Embryonic facial prominence (tissue), 1 donor: ENCODE measurements at regions not wholly inside any gene's neighbourhood (a gene's known extent, or its start where the extent isn't known, plus 50 kb on each side); places are given as distances from the start of the nearest gene placed in this dataset.

Experiments
- DNase-seq: peaks from one replicate; pipeline ENCODE4 v3.0.0-alpha.2; 2016; ENCODE audit errors: extremely low spot score

- DNase-seq: no peak
These were observed 522.6 kb downstream of the MN1 start for GRCh38 chr22:27278946-27279345.

GRCh38 chr22:27283240-27283639 is 518.3 kb downstream of the MN1 start:
- no peak for DNase-seq

GRCh38 chr22:27283714-27284113 is 517.8 kb downstream of the MN1 start:
- DNase-seq: no peak

GRCh38 chr22:27284324-27284723 is 517.2 kb downstream of the MN1 start:
- no peak for DNase-seq

- DNase-seq: no peak
These were observed 514.8 kb downstream of the MN1 start for GRCh38 chr22:27286711-27287110.

GRCh38 chr22:27292542-27293299 is 508.8 kb downstream of the MN1 start:
- no peak for DNase-seq

- no peak for DNase-seq
These were observed 507.7 kb downstream of the MN1 start for GRCh38 chr22:27293721-27294445.

DNA sequence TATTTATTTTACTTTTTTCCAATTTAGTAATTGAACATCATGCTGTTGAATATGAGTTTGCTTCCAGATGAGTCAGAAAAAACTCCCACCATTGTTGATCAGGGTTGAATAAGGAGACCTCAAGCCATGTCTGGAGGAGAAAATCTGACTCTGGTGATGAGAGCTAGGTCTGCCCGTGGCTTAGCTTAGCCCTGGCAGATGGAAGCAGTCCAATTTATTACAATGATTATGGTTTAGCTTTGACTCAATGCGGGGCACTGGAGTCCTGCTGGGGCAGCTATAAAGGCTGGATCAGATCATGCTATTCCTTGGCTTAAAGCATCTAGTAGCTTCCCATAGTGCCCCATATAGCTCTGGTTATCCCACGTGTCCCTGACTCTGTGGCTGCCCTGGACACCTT is 506.5 kb downstream of the MN1 start:
- DNase-seq: no peak

DNA sequence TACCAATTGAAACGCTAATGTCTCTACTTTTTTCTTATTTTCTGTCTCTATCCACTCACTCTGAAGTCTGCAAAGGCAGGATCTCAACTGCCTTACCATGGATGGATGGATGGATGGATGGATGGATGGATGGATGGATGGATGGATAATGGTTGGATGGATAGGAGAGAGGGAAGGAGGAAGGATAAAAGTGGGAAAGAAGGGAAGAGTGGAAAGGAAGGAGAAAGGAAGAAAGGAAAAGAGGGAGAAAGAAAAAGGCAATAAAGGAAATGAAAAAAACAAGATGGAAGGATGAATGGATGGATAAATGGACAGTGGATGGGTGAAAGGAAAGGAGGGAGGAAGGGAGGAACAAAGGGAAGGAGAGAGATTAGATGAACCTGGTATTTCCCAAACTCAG is 506.0 kb downstream of the MN1 start:
- DNase-seq: no peak

- DNase-seq: no peak
These were observed 505.4 kb downstream of the MN1 start for GRCh38 chr22:27296091-27296675.

DNA sequence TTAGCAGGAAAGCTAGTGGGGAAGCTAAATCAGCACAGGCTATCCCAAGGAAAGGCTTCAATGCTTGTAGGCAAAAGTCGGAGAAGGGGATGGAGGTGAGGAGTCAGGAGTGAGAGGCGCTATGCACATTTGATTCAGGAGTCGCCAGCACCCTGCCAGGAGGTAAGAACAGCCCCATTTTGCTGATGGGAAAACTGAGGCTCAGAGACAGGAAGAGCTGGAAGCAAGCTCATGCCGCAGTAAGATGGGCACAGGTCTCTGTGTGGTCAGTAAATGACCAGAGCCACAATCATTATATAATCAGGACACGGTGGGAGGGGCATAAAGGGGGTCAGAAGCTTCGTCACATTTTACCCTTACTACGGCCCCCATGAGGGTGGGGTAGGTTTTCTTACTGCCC is 504.4 kb downstream of the MN1 start:
- no peak for DNase-seq

- DNase-seq: no peak
These were observed 503.2 kb downstream of the MN1 start for GRCh38 chr22:27298332-27298731.

DNA sequence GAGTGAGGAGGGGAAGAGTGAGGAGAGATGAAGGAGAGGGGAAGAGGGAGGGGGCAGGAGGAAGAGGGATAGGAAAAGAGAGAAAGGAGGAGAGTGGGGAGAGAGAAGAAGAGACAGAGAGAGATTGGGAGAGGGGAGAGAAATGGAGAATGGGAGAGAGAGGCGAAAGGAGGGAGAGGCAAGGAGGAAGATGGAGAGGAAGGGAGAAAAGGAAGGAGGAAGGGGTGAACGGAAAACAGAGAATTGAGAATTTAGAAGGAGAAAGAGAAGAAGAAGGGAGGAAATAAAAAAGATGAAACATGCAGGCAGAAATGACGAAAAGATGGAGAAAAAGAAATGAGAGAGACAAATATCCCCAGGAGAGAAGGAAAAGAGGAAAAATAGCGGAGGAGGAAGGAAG is 502.8 kb downstream of the MN1 start:
- no peak for DNase-seq

DNA sequence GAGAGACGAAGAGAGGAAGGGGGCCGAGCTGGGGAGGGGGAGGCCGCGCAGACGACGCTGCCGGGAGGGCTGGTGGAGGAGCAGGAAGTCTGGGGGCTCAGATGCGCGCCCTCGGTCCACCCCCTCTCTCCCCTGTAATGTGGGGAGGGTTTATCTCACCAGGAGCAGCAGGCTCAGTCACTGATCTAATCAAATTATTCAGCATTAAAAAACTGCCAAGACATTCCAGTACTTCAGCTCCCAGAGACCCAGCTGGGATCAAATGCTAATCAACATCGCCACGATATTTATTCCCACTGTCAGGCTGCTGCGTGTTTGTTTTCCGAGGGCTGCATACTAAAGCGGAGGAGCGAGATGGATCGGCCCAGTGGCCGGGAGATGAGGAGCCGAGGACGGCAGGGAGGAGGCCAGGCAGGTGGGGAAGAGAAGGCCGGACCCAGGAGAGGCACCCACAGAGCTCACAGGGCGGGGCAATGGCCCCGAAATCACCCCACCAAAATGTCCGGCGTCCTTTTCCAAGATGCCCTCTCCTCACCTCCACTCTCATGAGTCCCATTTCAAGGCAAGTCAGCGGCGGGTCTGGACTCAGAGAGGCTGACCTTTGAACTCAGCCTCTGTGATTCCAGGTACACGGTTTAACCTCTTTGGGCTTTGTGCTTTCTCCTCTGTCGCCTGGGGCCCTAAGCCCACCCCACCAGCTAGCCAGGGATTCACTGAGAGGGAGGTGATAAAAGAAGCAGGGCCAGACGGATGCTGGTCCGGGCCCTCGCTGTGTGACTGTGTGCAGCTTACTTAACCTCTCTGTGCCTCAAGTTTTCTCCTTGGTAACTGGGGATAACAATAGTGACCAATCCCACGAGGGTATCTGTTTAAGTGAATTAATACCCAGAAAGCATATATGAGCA is 502.1 kb downstream of the MN1 start:
- peak; percentile 91 for DNase-seq

DNA sequence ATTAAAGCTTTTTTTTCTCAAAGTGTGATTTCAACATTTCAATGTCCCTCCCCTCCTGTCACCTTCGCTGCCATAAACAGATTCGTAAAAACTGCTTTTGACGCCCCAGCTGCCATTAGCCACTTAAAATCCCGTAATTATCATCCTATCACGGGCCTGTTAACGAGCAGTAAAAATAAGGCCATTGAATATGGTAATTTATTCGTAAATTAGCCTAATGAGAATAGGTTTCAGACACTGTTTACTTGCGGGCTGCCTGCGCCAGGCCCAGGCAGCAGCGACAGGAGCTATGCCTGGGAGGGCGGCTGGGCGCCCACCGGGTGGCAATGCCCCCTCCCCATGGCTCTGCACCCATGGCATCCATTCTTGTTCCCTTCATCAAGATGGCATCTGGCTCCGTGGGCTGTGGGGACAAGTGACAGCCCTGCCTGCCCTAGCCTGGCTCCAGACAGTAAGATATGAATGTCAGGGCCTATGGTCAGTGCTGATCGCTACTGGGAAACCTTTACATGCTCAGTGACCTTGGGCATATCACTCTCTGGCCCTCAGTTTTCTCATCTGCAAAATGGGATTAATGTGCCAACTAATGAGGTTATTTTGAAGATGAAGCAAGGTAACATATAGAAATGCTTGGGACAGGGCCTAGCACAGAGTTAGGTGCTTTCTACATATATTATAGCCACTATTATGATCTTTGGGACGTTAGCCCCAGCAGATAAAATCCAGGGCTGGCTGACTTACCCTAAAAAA is 500.8 kb downstream of the MN1 start:
- no peak for DNase-seq

GRCh38 chr22:27302501-27302900 is 499.1 kb downstream of the MN1 start:
- no peak for DNase-seq

- no peak for DNase-seq
These were observed 497.8 kb downstream of the MN1 start for GRCh38 chr22:27303718-27304117.

DNA sequence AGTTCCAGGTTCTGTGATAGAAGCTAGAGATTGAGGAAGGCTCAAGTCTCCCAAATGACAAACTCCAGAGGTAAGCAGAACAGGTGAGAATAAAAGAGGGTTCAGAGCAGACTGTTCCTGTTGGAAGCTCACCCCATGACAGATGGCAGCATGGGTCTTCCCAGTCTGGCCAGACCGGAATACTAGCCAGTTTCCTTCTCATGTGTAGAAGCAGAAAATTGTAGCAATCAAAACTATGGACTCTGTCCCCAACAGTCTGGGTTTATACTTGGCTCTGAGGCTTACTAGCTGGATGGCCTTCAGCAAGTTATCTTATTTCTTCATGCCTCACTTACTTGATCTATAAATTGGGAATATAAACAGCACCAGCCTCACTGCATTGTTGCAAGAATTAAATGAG is 494.8 kb downstream of the MN1 start:
- DNase-seq: no peak

DNA sequence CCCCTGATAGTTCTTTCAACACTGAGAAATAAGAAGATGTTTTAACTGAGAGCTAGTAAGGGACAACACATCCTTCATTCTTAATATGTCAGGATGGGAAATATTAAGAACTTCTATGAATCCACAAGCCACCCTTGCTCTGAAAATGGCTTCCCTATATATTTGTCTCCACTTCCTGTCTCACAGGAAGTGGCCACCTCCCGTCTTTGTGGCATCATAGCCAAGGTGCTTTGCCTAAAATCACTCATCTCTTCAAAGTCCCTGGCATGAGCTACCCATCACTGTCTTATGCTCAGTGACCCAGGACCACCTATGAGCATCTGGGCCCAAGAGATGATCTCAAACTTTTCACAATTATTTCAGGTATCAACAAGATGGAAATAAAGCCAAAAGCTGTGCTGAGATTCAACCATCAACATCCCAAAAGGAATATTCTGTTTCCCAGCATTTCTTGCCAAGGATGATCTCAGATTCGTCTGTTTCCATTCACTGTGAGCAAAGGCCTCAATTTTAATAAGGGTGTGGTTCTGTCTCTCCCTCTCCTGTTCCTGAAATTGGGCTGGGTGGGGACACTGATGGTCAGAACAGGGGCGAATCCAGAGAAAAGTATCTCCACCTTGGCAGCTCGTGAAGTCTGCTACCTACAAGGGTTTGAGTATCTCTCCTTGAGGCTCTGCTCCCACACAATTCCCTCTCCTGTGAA is 493.9 kb downstream of the MN1 start:
- no peak for DNase-seq

DNA sequence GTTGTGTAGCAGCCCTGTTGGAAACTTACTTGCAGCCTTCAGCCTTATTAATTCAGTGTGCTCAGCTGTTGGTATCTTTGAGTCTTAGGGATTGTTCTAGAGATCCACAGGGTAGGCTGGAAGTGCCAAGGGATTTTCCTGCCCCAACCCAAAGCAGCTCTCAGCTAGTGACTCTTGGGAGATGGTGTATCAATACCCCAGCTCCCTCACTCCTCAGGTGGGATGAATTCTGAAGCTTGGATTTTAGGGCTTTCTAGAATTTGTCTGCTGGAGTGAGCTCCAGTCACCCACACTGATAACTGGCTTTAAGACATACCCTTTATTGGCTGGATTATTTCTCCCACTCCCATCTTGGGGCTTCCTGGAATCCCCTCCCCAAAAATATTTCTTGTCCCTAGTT is 493.0 kb downstream of the MN1 start:
- no peak for DNase-seq

- no peak for DNase-seq
These were observed 491.9 kb downstream of the MN1 start for GRCh38 chr22:27309697-27310096.
